GM18519 (cell line): ENCODE measurements at regions not wholly inside any gene's neighbourhood (a gene's known extent, or its start where the extent isn't known, plus 50 kb on each side); places are given as distances from the start of the nearest gene placed in this dataset.

Experiments used
- ATAC-seq: cut with Tn5 transposase; IDR thresholded peaks from one replicate; pipeline ENCODE4 v1.9.1; 2021; ENCODE audit warnings: mild to moderate bottlenecking, moderate library complexity; ENCODE audit not compliant: unreplicated experiment, low FRiP score

DNA sequence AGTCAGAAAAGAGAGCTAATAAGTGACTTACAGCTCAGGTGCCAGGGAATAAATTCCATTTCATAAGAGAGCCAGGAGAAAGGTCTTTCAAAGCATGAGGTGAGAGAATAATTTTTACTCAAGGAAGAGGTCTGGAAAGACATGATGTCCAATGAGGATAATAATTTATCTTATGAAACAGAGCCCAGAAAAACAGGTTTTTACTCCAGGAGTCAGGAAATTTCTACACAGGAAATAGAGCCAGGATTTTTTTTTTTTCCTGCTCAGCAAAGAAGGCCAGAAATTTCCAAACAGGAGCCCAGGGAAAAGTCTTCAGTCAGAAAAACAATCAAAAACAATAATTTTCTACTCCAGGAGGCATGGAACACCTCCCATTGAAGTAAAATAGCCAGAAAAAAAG, 1185.7 kb upstream of the TSPY4 start:
- ATAC-seq = no peak

DNA sequence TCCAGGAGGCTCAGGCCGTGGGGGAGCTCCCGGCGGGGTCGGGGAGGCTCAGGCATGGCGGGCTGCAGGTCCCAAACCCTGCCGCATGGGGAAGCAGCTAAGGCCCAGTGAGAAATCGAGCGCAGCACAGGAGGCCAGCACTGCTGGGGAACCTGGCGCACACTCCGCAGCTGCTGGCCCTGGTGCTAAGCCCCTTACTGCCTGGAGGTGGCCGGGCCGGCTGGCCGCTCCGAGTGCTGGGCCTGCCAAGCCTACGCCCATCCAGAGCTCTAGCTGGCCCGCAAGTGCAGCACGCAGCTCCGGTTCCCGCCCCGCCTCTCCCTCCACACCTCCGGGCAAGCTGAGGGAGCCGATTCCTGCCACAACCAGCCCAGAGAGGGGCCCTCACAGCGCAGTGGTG, 1208.7 kb upstream of the TSPY4 start:
- ATAC-seq = no peak

DNA sequence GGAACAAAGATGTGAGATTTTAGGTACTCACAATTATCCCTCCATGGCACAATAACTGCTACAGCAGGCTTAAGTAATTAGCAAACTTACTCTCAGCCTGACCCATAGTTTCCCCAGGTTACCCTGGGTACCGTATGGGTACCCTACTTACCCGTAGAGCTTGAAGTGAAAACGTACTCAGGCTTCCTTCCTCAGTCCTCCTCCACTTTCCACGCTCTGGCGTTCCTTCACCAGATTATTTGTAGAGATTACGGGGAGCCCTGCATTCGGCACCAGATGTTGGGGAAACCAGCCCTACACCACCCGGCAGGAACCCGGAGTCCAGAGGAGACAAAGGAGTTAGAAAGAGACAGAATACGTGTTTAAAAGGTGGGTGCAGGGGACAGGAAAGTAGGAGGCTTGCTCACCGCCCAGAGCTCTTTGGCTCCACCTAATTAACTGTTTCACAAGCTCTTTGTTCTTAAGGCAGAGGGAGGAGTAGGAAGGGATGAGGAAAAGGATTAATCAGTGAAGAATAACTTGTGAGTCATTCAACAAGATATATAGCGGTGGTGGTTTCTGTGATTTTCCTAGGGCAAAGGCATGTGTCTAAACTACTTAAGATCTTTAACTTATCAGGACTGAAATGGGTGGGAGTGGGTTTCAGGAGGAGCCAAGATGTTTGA, 1211.2 kb upstream of the TSPY4 start:
- no peak for ATAC-seq

DNA sequence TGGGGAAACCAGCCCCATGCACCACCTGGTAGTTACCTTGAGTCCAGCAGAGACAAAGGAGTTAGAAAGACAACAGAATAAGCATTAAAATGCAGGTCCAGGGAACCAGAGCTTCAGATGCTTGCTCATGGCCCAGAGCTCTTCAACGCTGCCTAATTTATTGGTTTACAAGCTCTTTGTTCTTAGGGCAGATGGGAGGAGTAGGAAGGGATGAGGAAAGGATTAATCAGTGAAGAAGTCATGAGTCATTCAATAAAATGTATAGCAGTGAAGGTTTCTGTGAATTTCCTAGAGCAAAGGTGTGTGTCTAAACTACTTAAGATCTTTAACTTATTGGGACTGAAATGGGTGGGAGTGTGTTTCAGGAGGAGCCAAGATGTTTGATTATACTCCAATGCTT, 1210.3 kb upstream of the AMELY start:
- no peak for ATAC-seq

GRCh38 chrY:8094429-8094828, 1182.9 kb upstream of the AMELY start:
- ATAC-seq = no peak

- no peak for ATAC-seq
Observed at GRCh38 chrY:8092926-8093325, 1181.4 kb upstream of the AMELY start.

DNA sequence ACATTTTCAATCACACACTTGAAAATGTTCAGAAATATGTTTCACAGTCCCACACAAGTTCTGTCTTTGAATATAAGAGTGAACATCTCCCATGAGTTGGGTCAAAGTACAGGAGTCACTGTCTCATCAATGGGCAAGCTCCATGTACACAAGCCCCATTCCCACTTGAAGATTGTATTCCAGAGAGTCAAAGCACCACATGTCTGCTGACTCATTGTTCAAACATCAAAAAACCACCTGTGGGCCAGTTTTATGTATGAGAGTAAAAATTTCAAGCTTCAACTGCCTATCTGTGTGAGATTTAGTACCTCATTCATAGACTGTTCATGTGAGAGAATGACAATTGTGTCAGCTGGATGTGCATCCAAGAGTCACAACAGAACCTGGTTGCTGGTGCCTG, 1174.4 kb upstream of the AMELY start:
- ATAC-seq = no peak

DNA sequence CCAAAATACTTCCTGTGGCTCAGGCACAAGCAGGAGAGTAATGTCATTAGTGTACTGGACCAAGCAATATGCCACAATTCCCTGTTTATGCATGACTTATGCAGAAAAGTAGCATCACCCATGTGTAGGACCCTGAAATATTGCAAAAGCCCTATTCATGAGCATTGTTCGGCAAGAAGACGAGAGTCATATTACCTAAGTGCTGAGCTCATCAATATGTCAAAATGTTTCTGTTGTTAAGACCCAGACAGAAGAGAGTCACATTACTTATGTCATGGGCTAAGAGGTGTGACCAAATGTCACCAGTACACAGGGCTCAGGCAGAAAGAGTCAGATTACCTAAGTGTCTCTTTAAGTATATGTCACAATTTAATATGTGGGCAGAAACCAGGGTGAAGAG, 1172.6 kb upstream of the AMELY start:
- ATAC-seq = no peak

DNA sequence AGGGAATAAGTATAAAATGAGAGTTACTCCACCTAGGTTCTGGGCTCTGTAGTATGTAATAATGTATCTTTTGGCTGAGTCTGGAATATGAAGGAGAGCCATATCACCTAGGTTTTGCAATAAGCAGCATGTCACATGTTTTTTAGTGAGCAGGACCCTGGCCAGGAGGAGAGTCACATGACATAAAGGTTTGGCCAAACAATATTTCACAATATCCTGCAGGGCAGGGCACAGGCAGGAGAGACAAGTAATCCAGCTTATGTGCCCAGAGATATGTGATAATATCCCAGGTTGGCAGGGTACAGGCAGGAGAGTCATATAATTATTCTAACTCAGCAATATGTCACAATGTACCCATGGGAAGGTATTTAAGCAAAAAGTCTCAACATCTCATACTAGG, 1169.6 kb upstream of the AMELY start:
- ATAC-seq = no peak

- no peak for ATAC-seq
Observed at GRCh38 chrY:8065220-8065619, 1153.7 kb upstream of the AMELY start.

DNA sequence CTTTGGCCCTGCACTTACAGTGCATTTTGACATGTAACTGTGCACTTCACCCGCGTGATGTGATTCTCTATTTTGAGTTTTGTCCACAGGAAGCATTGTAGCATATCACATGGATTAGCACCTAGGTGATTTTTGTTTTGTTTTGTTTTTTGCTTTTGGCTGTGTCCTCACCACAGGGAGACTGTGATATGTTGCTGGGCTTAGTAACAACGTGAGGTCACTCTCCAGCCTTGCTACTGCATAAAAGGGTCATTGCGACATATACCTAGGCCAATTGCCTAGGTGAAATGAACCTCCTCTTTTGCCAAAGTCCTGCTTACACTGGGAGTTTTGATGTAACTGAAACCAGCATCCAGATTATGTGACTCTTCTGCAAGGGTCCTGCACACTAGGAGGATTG, 1152.9 kb upstream of the AMELY start:
- no peak for ATAC-seq

DNA sequence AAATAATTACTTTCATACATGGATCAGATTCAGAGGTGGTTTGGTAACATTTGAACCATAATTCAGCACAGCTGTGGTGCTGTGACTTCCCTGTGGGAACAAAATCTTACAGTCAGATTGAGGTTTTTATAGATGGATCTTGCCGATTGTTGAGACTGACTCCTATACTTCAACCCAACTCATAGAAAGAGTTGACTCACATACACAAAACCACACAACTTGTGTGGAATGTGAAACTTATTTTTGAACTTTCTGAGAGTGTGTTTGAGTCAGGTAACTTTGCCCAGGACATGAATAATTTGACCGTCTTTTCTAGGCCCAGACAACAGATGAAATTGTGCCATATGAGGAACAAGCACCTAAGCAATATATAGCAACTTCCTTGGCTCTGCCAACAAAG, 1152.4 kb upstream of the AMELY start:
- ATAC-seq = no peak

- no peak for ATAC-seq
Observed at GRCh38 chrY:8058613-8059012, 1147.1 kb upstream of the AMELY start.

DNA sequence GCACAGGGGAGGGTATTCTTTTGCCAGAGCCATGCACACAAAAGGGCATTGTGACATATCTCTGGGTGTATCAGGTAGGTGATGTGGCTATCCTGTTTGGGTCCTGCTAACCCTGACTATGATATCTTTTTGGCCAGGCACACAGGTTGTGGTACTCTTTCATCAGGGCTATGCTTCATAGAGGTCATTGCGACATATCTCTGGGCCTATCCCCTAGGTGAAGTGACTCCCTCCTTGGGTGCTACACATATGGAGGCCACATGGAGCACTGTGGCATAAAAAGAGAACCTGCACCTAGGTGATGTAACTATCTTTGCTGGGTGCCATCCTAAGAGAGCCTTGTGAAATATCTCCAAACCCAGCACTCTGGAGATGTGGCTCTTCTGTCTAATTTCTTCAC, 1139.8 kb upstream of the AMELY start:
- no peak for ATAC-seq

DNA sequence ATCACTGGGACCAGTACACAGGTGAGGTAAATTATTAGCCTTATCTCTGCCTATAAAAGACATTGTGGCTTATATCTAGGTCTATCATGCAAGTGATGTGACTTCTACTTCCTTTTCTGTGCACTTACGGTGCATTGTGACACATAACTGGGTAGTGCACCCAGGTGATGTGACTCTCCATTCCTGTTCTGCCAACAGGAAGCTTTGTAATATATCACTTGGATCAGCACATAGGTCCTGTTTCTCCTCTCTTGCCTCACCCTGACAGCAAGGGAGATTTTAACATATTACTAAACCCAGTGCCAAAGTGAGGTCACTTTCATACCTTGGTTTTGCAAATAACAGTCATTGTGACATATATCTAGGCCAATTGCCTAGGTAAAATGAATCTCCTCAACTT, 1129.7 kb upstream of the AMELY start:
- no peak for ATAC-seq

- no peak for ATAC-seq
Observed at GRCh38 chrY:8036563-8036962, 1125.0 kb upstream of the AMELY start.

GRCh38 chrY:8035653-8036052, 1124.1 kb upstream of the AMELY start:
- no peak for ATAC-seq

DNA sequence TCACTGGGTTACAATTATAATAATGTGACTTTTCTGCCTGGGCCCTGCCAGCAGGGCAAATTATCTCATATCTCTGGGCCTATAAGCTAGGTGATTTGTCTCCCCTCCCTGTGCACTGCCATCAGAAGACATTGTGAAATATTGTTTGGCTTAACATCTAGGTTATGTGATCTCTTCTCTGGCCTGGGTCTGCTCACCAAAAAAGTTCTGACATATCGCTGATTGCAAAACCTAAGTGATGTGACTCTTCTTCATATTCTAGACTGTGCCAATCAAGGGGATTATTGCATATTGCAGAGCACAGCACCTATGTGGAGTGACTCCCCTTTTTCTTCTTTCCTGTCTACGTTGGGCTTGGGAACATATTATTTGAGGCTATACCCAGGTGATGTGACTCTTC, 1123.1 kb upstream of the AMELY start:
- ATAC-seq = no peak

- no peak for ATAC-seq
Observed at GRCh38 chrY:8033200-8033599, 1121.6 kb upstream of the AMELY start.

DNA sequence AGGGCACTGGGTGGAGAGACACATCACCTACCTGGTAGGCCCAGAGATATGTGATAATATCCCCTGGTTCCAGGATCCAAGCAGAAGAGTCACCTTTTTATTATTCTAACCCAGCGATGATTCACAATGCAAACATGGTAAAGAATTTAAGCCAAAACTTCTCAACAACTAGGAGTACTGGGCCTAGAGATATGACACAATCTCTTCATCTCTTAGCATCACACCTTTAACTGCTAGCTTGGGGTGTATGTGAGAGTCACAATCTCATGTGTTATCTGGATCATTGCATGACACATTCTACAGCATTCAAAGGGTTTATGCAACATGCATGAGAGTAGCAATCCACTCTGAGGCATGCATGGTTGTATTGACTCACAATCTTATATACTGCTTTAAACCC, 1109.0 kb upstream of the AMELY start:
- no peak for ATAC-seq

DNA sequence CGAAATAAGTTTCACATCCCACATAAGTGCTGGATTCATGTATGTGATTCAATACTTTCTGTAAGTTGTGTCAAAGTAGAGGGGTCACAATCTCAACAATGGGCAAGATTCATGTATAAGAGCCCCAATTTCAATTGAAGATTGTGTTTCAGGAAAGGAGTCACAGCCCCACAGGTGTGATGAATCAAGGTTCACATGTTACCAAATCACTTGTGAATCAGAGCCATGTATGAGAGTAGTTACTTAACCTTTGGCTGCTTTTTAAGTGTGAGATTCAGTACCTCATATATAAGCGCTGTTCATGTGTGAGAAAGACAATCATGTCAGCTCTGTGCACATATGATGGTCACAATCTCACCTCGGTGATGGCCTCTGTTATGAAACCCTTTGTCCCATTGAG, 1100.0 kb upstream of the AMELY start:
- ATAC-seq = no peak

- ATAC-seq = no peak
Observed at GRCh38 chrY:8004196-8004595, 1092.6 kb upstream of the AMELY start.

DNA sequence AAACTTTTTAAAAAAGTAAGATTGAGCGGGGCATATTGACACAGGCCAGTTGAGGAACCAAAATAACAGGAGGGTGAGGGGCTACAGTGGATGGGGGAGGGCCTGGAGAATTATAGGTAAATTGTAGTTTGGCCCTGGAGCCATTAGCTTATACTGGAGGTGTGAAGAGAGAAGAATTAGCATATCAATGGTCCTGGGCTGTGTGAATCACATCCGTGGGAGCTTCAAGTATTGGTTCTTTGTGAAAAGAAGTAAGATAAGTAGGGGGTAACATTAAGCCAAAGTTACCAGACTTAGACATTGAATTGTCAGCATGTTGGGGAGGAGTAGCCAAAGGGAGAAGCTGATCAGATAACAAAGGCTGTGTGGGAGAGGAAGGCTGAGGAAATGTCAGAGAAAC, 1085.2 kb upstream of the AMELY start:
- no peak for ATAC-seq
